GM23248 (cell line): ENCODE measurements at regions not wholly inside any gene's neighbourhood (a gene's known extent, or its start where the extent isn't known, plus 50 kb on each side); places are given as distances from the start of the nearest gene placed in this dataset.

Experiments
- DNase-seq: peaks from one replicate; pipeline ENCODE4 v3.0.0-alpha.2; 2015
- H2AFZ ChIP-seq: fragments of 200-600 bp; sonication (generic); 2 replicates; pipeline ENCODE4 v1.6.1; 2016; ENCODE audit warnings: antibody characterized with exemption
- H3F3A ChIP-seq: fragments of 200-600 bp; sonication (generic); 2 replicates; pipeline ENCODE4 v1.6.1; 2016; ENCODE audit warnings: mild to moderate bottlenecking, antibody characterized with exemption, mixed run types; ENCODE audit not compliant: insufficient read depth
- H3K27ac ChIP-seq: fragments of 200-600 bp; sonication (generic); 2 replicates; pipeline ENCODE4 v1.5.1; 2016; ENCODE audit warnings: mild to moderate bottlenecking
- H3K27me3 ChIP-seq: fragments of 200-600 bp; sonication (generic); replicated peaks from 2 replicates; pipeline ENCODE4 v1.6.1; 2016; ENCODE audit warnings: mild to moderate bottlenecking; ENCODE audit not compliant: insufficient read depth
- H3K36me3 ChIP-seq: fragments of 200-600 bp; sonication (generic); 2 replicates; pipeline ENCODE4 v1.6.1; 2016; ENCODE audit warnings: low read depth, mild to moderate bottlenecking
- H3K4me1 ChIP-seq: fragments of 200-600 bp; sonication (generic); 2 replicates; pipeline ENCODE4 v1.6.1; 2016; ENCODE audit warnings: mild to moderate bottlenecking; ENCODE audit not compliant: insufficient read depth
- H3K4me2 ChIP-seq: fragments of 200-600 bp; sonication (generic); one replicate; pipeline ENCODE4 v1.6.1; 2016; ENCODE audit warnings: mild to moderate bottlenecking; ENCODE audit not compliant: unreplicated experiment
- H3K4me3 ChIP-seq: fragments of 200-600 bp; sonication (generic); 2 replicates; pipeline ENCODE4 v1.5.1; 2016; ENCODE audit warnings: mild to moderate bottlenecking
- H3K79me2 ChIP-seq: fragments of 200-600 bp; sonication (generic); 2 replicates; pipeline ENCODE4 v1.6.1; 2016; ENCODE audit warnings: mild to moderate bottlenecking; ENCODE audit not compliant: insufficient read depth
- H3K9ac ChIP-seq: fragments of 200-600 bp; sonication (generic); 2 replicates; pipeline ENCODE4 v1.6.1; 2016; ENCODE audit warnings: mild to moderate bottlenecking
- H3K9me2 ChIP-seq: fragments of 200-600 bp; sonication (generic); 2 replicates; pipeline ENCODE4 v1.6.1; 2016; ENCODE audit warnings: mixed run types, mild to moderate bottlenecking, moderate library complexity; ENCODE audit not compliant: insufficient read depth
- H3K9me3 ChIP-seq: fragments of 200-600 bp; sonication (generic); one replicate; pipeline ENCODE4 v1.6.1; 2017; ENCODE audit warnings: low read depth
- H4K20me1 ChIP-seq: fragments of 200-600 bp; sonication (generic); 2 replicates; pipeline ENCODE4 v1.6.0; 2016; ENCODE audit not compliant: insufficient read depth
- EZH2 ChIP-seq: fragments of 200-600 bp; sonication (generic); IDR thresholded peaks from 2 replicates; pipeline ENCODE4 v1.6.1; 2018; ENCODE audit warnings: antibody characterized with exemption, mild to moderate bottlenecking; ENCODE audit not compliant: insufficient read depth, poor library complexity, severe bottlenecking
- EZH2phosphoT487 ChIP-seq: fragments of 200-600 bp; sonication (generic); IDR thresholded peaks from 2 replicates; pipeline ENCODE4 v1.6.1; 2018; ENCODE audit warnings: antibody characterized with exemption, moderate library complexity, mild to moderate bottlenecking, low read depth; ENCODE audit not compliant: insufficient read depth
- WGBS, 2 experiments: methylation state at CpG; one replicate each; pipeline ENCODE4 v1.1.6; 2015 to 2017; ENCODE audit warnings: low lambda C conversion rate in 2 of 2, low coverage in 1 of 2; ENCODE audit errors: missing lambda C conversion rate in 2 of 2; 5-methylcytosine and 5-hydroxymethylcytosine counted together
- in situ Hi-C: fragments of 300-500 bp; cut with MboI; formaldehyde crosslinking; loops from 2 replicates; pipeline ENCODE4 v1.15.0; 2020

DNA sequence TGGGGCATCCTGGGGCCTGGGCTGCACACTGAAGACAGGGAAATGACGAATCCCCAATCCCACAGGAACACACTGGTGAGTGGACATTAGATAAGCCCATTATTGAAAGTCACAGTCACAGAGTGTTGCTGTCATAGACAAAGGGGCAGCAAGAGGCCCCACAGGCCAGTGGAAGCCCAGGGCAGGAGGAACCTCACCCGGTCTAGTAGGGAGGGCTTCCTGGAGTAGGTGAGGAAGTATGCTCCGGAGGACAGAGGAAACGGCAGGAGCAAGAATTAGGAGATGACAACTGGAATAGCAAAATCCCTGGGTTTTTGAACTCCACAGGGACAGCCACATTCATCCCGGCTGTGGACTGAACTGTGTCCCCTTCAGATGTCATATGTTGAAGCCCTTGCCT is 101.2 kb downstream of the TPRA1 start:
- 41 to 47% methylated on average over 5 of the region's 5 CpGs for WGBS, 2 experiments

DNA sequence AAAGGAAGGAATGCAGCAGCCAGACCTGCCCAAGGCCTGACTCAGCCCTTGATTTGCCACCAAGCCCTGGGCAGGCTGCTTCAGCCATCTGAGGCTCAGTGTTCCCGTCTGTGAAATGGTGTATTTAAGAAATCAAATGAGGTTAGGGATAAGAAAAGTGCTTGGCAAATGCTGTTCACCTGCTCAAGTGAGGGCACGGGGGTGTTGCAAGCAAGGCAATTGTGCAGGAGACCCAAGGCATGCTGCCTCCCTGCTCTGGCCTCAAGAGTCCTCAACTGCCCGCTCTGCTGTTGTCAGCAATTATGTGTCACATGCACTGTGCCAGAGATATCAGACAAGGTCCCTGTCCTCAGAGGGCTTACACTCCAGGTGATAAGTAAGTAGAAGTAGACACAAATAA is 101.8 kb downstream of the TPRA1 start:
- in situ Hi-C loops: no loop called here
- H3K79me2 ChIP-seq: no peaks in the 10 kb centered on the region
- peaks cover 11% of the 10 kb centered on the region for H3K27me3 ChIP-seq
- no peaks in the 10 kb centered on the region for H4K20me1 ChIP-seq
- no peak overlapping the region for H3K9ac ChIP-seq
- no peak for DNase-seq
- no peak overlapping the region for H3K27ac ChIP-seq
- TF ChIP-seq EZH2phosphoT487: no peak
- TF ChIP-seq EZH2: no peak
- no peaks in the 10 kb centered on the region for H3F3A ChIP-seq
- H3K9me2 ChIP-seq: no peaks in the 10 kb centered on the region
- no peaks in the 10 kb centered on the region for H3K36me3 ChIP-seq
- H3K9me3 ChIP-seq: no peaks in the 10 kb centered on the region
- H3K4me3 ChIP-seq: no peak overlapping the region
- H3K4me1 ChIP-seq: no peaks in the 10 kb centered on the region
- H3K4me2 ChIP-seq: no peak overlapping the region
- no peak overlapping the region for H2AFZ ChIP-seq
- 61 to 69% methylated on average over 3 of the region's 3 CpGs for WGBS, 2 experiments

More for the DNA sequence above, 101.2 kb downstream of the TPRA1 start:
- Histone ChIP-seq H3K9me2 (no peaks in the 10 kb centered on the region), H3K36me3 (no peaks in the 10 kb centered on the region), H3K4me3 (no peak overlapping the region), H3K4me2 (no peak overlapping the region), H3K79me2 (no peaks in the 10 kb centered on the region), H3K27me3 (peaks cover 11% of the 10 kb centered on the region), H3K27ac (no peak overlapping the region), H3F3A (no peaks in the 10 kb centered on the region), H3K9ac (no peak overlapping the region), H2AFZ (no peak overlapping the region), H3K4me1 (no peaks in the 10 kb centered on the region), H4K20me1 (no peaks in the 10 kb centered on the region), H3K9me3 (no peaks in the 10 kb centered on the region)
- TF ChIP-seq EZH2phosphoT487: no peak
- TF ChIP-seq EZH2: no peak
- no peak for DNase-seq
- in situ Hi-C loops: no loop called here

DNA sequence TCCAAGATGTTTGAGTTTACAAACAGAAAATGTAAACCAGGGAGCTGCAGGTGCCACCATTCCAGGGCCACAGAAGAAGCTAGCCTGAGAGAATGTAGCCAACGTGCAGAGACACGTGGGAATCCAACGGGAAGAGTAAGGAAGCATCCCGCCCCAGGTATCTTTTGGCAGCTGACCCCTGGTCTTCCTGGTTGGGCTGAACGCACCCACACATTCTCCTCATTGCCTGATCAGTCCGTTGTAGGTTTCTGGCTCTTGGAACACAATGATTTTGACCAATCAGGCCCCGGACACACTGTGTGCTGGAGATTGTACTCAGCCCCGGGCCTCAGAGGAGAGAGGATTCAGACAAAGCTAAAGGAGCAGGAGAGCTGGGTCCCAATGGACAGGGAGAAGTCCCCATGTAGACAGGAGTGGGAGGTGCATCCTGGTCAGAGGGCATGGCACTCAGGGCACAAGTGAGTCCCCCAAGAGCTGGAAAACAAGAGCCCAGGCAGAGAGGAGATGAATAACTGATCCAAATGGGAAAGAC is 102.3 kb downstream of the TPRA1 start:
- WGBS, 2 experiments: 48 to 49% methylated on average over 8 of the region's 8 CpGs
- peaks cover 11% of the 10 kb centered on the region for H3K27me3 ChIP-seq
- H3K4me1 ChIP-seq: no peaks in the 10 kb centered on the region
- H3K36me3 ChIP-seq: no peaks in the 10 kb centered on the region
- H4K20me1 ChIP-seq: no peaks in the 10 kb centered on the region
- no peaks in the 10 kb centered on the region for H3K79me2 ChIP-seq
- in situ Hi-C loops: no loop called here
- no peak overlapping the region for H3K4me2 ChIP-seq
- H3K4me3 ChIP-seq: no peak overlapping the region
- no peak overlapping the region for H3K9ac ChIP-seq
- no peak overlapping the region for H3K27ac ChIP-seq
- no peaks in the 10 kb centered on the region for H3K9me3 ChIP-seq
- TF ChIP-seq EZH2phosphoT487 (no peak), EZH2 (no peak)
- no peaks in the 10 kb centered on the region for H3F3A ChIP-seq
- no peaks in the 10 kb centered on the region for H3K9me2 ChIP-seq
- no peak for DNase-seq
- H2AFZ ChIP-seq: no peak overlapping the region

DNA sequence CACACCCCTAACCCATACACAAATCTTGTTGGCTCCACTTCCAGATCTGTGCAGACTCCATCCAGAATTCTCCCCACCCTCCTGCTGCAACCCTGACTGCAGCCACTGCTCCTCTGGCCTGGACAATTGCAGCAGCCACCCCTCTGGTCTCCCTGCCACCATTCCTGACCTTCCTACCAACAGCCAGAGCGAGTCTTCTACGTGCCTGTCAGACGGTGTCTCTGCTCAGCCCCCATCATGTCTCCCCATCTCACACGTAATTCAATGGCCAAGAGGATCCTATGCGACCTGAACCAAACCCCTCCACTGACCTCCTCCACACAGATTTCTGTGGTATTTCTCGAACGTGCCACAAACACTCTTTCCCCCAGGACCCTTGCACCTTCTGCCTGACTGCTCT is 103.3 kb downstream of the TPRA1 start:
- H3K4me3 ChIP-seq: no peak overlapping the region
- H3K36me3 ChIP-seq: no peaks in the 10 kb centered on the region
- H3F3A ChIP-seq: 0 out of 2 replicates have a peak, but pooled peaks cover 3% of the 10 kb centered on the region
- H3K4me1 ChIP-seq: 0 out of 2 replicates have a peak, but pooled peaks cover 4% of the 10 kb centered on the region
- no peaks in the 10 kb centered on the region for H3K79me2 ChIP-seq
- no peak overlapping the region for H3K27ac ChIP-seq
- H3K9me3 ChIP-seq: no peaks in the 10 kb centered on the region
- in situ Hi-C loops: no loop called here
- H3K27me3 ChIP-seq: peaks cover 11% of the 10 kb centered on the region
- DNase-seq: no peak
- H4K20me1 ChIP-seq: no peaks in the 10 kb centered on the region
- no peak overlapping the region for H3K9ac ChIP-seq
- H2AFZ ChIP-seq: no peak overlapping the region
- TF ChIP-seq EZH2 (no peak), EZH2phosphoT487 (no peak)
- H3K4me2 ChIP-seq: no peak overlapping the region
- H3K9me2 ChIP-seq: no peaks in the 10 kb centered on the region
- 43 to 46% methylated on average over 7 of the region's 7 CpGs for WGBS, 2 experiments

DNA sequence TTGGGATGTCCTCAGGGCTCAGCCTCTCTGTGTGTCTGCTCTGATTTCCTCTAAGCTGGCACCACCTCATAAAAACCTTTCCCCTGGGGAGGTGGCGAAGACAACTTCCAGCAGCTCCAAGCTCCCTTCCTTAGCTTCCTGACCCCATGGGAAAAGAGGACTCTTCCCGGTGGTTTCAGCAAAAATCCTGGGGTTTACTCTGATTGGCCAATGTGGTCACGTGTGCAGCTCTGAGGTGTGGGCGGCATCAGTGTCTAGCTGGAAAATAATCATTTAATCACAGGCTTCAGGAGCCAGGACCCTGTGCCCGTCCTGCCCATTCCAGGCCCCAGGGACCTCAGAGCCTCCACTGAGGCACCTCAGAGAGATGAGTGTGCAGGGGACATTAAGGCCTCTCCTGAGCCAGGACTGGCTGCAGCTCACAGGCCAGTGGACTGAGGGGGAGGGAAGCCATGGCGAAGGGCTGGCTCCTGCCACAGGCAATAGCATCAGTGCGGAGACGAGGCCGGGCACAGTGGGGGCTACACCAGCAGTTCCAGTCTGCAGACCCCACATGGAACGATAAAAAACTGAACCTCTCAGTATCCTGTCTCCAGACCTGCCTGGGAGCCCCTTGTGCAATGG is 104.1 kb downstream of the TPRA1 start:
- Histone ChIP-seq H2AFZ (no peak overlapping the region), H3K27me3 (peaks cover 11% of the 10 kb centered on the region), H3K36me3 (no peaks in the 10 kb centered on the region), H3K4me1 (0 out of 2 replicates have a peak, but pooled peaks cover 4% of the 10 kb centered on the region), H3K4me2 (no peak overlapping the region), H3K79me2 (no peaks in the 10 kb centered on the region), H3K9ac (no peak overlapping the region), H3K9me2 (no peaks in the 10 kb centered on the region), H3K27ac (no peak overlapping the region), H3F3A (0 out of 2 replicates have a peak, but pooled peaks cover 3% of the 10 kb centered on the region), H4K20me1 (no peaks in the 10 kb centered on the region), H3K4me3 (no peak overlapping the region), H3K9me3 (no peaks in the 10 kb centered on the region)
- WGBS, 2 experiments: 57 to 68% methylated on average over 10 of the region's 10 CpGs
- no peak for TF ChIP-seq EZH2phosphoT487
- TF ChIP-seq EZH2: no peak
- in situ Hi-C loops: no loop called here
- DNase-seq: no peak
